DND-41 (cell line): ENCODE measurements at regions not wholly inside any gene's neighbourhood (a gene's known extent, or its start where the extent isn't known, plus 50 kb on each side); places are given as distances from the start of the nearest gene placed in this dataset.

Experiments
- CTCF ChIP-seq: IDR thresholded peaks from 2 replicates; pipeline ENCODE4 v1.5.1; 2012; ENCODE audit warnings: borderline replicate concordance, low read length, moderate library complexity, mild to moderate bottlenecking; ENCODE audit not compliant: poor library complexity, severe bottlenecking; ENCODE audit errors: extremely low read depth
- EZH2 ChIP-seq: IDR thresholded peaks from 3 replicates; pipeline ENCODE4 v1.6.1; 2012; ENCODE audit warnings: borderline replicate concordance, low read depth, mild to moderate bottlenecking, moderate library complexity, low read length, inconsistent platforms; ENCODE audit not compliant: severe bottlenecking

GRCh38 chr2:239605976-239606375 is 205.2 kb upstream of the HDAC4 start:
- TF ChIP-seq EZH2 (no peak), CTCF (no peak)
